Loucy (cell line): ENCODE measurements at regions not wholly inside any gene's neighbourhood (a gene's known extent, or its start where the extent isn't known, plus 50 kb on each side); places are given as distances from the start of the nearest gene placed in this dataset.
A peak's percentile ranks its signal among the peaks of the same experiment; 100 is the strongest.

Experiments
- H2AFZ ChIP-seq: fragments of 200-600 bp; sonication (generic); 2 replicates; pipeline ENCODE4 v1.6.0; 2016; ENCODE audit warnings: antibody characterized with exemption, mild to moderate bottlenecking, low read length, moderate library complexity
- H3F3A ChIP-seq: fragments of 200-600 bp; 2 replicates; pipeline ENCODE4 v1.6.0; 2016; ENCODE audit warnings: antibody characterized with exemption, low read depth, mild to moderate bottlenecking
- H3K27me3 ChIP-seq: fragments of 200-600 bp; sonication (generic); 2 replicates; pipeline ENCODE4 v1.6.1; 2014; ENCODE audit warnings: low read length, mild to moderate bottlenecking; ENCODE audit not compliant: insufficient read depth, poor library complexity, severe bottlenecking
- H3K36me3 ChIP-seq: fragments of 200-600 bp; sonication (generic); 2 replicates; pipeline ENCODE4 v1.6.1; 2016; ENCODE audit warnings: low read length; ENCODE audit not compliant: insufficient read depth
- H3K4me1 ChIP-seq: fragments of 200-600 bp; sonication (generic); 2 replicates; pipeline ENCODE4 v1.5.1; 2014; ENCODE audit warnings: low read length, mild to moderate bottlenecking; ENCODE audit not compliant: insufficient read depth, poor library complexity, severe bottlenecking
- H3K4me2 ChIP-seq: fragments of 200-600 bp; sonication (generic); 2 replicates; pipeline ENCODE4 v1.6.0; 2014; ENCODE audit warnings: antibody characterized with exemption, low read length, low read depth, mild to moderate bottlenecking; ENCODE audit not compliant: poor library complexity, severe bottlenecking
- H3K4me3 ChIP-seq: fragments of 200-600 bp; sonication (generic); 2 replicates; pipeline ENCODE4 v1.5.1; 2014; ENCODE audit warnings: low read length, mild to moderate bottlenecking, mixed read lengths; ENCODE audit not compliant: poor library complexity, severe bottlenecking
- H3K79me2 ChIP-seq: fragments of 200-600 bp; sonication (generic); 2 replicates; pipeline ENCODE4 v1.6.1; 2014; ENCODE audit warnings: low read length; ENCODE audit not compliant: insufficient read depth
- H3K9ac ChIP-seq: fragments of 200-600 bp; sonication (generic); 2 replicates; pipeline ENCODE4 v1.6.0; 2014; ENCODE audit warnings: mild to moderate bottlenecking, low read depth, low read length, moderate library complexity; ENCODE audit not compliant: poor library complexity, severe bottlenecking
- H3K9me2 ChIP-seq: fragments of 200-600 bp; sonication (generic); replicated peaks from 2 replicates; pipeline ENCODE4 v1.6.1; 2016; ENCODE audit warnings: low read depth, low read length, mixed read lengths
- H3K9me3 ChIP-seq: fragments of 200-600 bp; sonication (generic); 2 replicates; pipeline ENCODE4 v1.6.1; 2014; ENCODE audit warnings: mild to moderate bottlenecking, antibody characterized with exemption, low read length, low read depth; ENCODE audit not compliant: insufficient read depth
- H4K20me1 ChIP-seq: fragments of 200-600 bp; sonication (generic); 2 replicates; pipeline ENCODE4 v1.6.0; 2014; ENCODE audit warnings: antibody characterized with exemption, low read length, mild to moderate bottlenecking; ENCODE audit not compliant: insufficient read depth, poor library complexity, severe bottlenecking
- CTCF ChIP-seq: fragments of 200-600 bp; sonication (generic); conservative IDR thresholded peaks from 2 replicates; pipeline ENCODE4 v1.5.1; 2014; ENCODE audit warnings: mild to moderate bottlenecking, antibody characterized with exemption, low read length
- EZH2phosphoT487 ChIP-seq: fragments of 200-600 bp; IDR thresholded peaks from 2 replicates; pipeline ENCODE4 v1.6.1; 2018; ENCODE audit warnings: antibody characterized with exemption, mild to moderate bottlenecking, moderate library complexity, borderline replicate concordance

- Histone ChIP-seq H3K9ac (no peak overlapping the region), H3K4me2 (no peak overlapping the region), H2AFZ (no peak overlapping the region), H3K27me3 (no peaks in the 10 kb centered on the region), H3K36me3 (no peaks in the 10 kb centered on the region), H3F3A (no peaks in the 10 kb centered on the region), H3K9me3 (no peaks in the 10 kb centered on the region), H3K4me1 (no peaks in the 10 kb centered on the region), H3K79me2 (no peaks in the 10 kb centered on the region), H4K20me1 (no peaks in the 10 kb centered on the region), H3K4me3 (no peak overlapping the region), H3K9me2 (no peaks in the 10 kb centered on the region)
- TF ChIP-seq EZH2phosphoT487 (no peak), CTCF (no peak)
Measured at GRCh38 chr1:239817276-239817675, 274.4 kb upstream of the FMN2 start.

GRCh38 chr1:239817801-239818200, 273.9 kb upstream of the FMN2 start:
- no peak for TF ChIP-seq EZH2phosphoT487
- no peak for TF ChIP-seq CTCF
- no peaks in the 10 kb centered on the region for H3K79me2 ChIP-seq
- no peak overlapping the region for H3K9ac ChIP-seq
- H4K20me1 ChIP-seq = no peaks in the 10 kb centered on the region
- H3K36me3 ChIP-seq = no peaks in the 10 kb centered on the region
- no peak overlapping the region for H3K4me2 ChIP-seq
- H3K9me2 ChIP-seq = no peaks in the 10 kb centered on the region
- no peaks in the 10 kb centered on the region for H3K9me3 ChIP-seq
- H3F3A ChIP-seq = no peaks in the 10 kb centered on the region
- H3K4me3 ChIP-seq = no peak overlapping the region
- no peak overlapping the region for H2AFZ ChIP-seq
- H3K4me1 ChIP-seq = no peaks in the 10 kb centered on the region
- no peaks in the 10 kb centered on the region for H3K27me3 ChIP-seq

GRCh38 chr1:239819096-239819495, 272.6 kb upstream of the FMN2 start:
- no peaks in the 10 kb centered on the region for H4K20me1 ChIP-seq
- H3K9me2 ChIP-seq = no peaks in the 10 kb centered on the region
- no peaks in the 10 kb centered on the region for H3K9me3 ChIP-seq
- no peak overlapping the region for H2AFZ ChIP-seq
- H3K4me1 ChIP-seq = no peaks in the 10 kb centered on the region
- no peak overlapping the region for H3K9ac ChIP-seq
- no peaks in the 10 kb centered on the region for H3K79me2 ChIP-seq
- H3K27me3 ChIP-seq = no peaks in the 10 kb centered on the region
- no peaks in the 10 kb centered on the region for H3F3A ChIP-seq
- H3K4me2 ChIP-seq = no peak overlapping the region
- H3K4me3 ChIP-seq = no peak overlapping the region
- TF ChIP-seq EZH2phosphoT487 (no peak), CTCF (peak; percentile 27; the same call in 1 of the 2 replicates)
- H3K36me3 ChIP-seq = no peaks in the 10 kb centered on the region
